CD4-positive, alpha-beta T cell (primary cell): ENCODE measurements at regions not wholly inside any gene's neighbourhood (a gene's known extent, or its start where the extent isn't known, plus 50 kb on each side); places are given as distances from the start of the nearest gene placed in this dataset.
"Not testable (repeated sequence)": the region's sequence is repeated elsewhere in the genome, so short reads cannot be mapped to it uniquely, and the experiment has no call there.

Experiments used
- ATAC-seq: fragments of 200-7000 bp; cut with Tn5 transposase; one replicate; pipeline ENCODE4 v1.10.0; 2022; ENCODE audit warnings: mild to moderate bottlenecking; ENCODE audit not compliant: poor library complexity
- CTCF ChIA-PET: fragments of 350-600 bp; sonication (Branson Sonifier 250); formaldehyde crosslinking; loops from one replicate; lab custom pipeline; 2021; ENCODE audit warnings: antibody characterized with exemption, inconsistent platforms; lab: Charles Lee
- POLR2A ChIA-PET: fragments of 350-600 bp; sonication (Branson Sonifier 250); formaldehyde crosslinking; loops from one replicate; lab custom pipeline; 2021; ENCODE audit warnings: antibody characterized with exemption, inconsistent platforms; lab: Charles Lee
- DNase-seq, 14 experiments: peaks; one replicate each; pipeline ENCODE4 v3.0.0-alpha.2; 2013 to 2020; ENCODE audit warnings: mixed read lengths in 2 of 14
- H3K27ac ChIP-seq, 2 donors: one replicate each; pipeline versions ENCODE4 v1.5.1 to v1.7.0; 2013; ENCODE audit warnings: low read length in 2 of 2, low read depth in 1 of 2, mild to moderate bottlenecking in 1 of 2
- H3K27me3 ChIP-seq, 2 experiments: 1 replicate in 1 of 2; 2 replicates in 1 of 2; pipeline versions ENCODE4 v1.6.1 to v1.7.0; 2013; ENCODE audit warnings: low read length in 2 of 2, control low read depth in 1 of 2, mild to moderate bottlenecking in 1 of 2, moderate library complexity in 1 of 2; ENCODE audit not compliant: insufficient read depth in 2 of 2, control insufficient read depth in 1 of 2
- H3K36me3 ChIP-seq: one replicate; pipeline ENCODE4 v1.6.1; 2013; ENCODE audit warnings: low read length, control low read depth; ENCODE audit not compliant: insufficient read depth
- H3K4me1 ChIP-seq: one replicate; pipeline ENCODE4 v1.6.1; 2013; ENCODE audit warnings: low read length, control low read depth; ENCODE audit not compliant: insufficient read depth
- H3K4me3 ChIP-seq: one replicate; pipeline ENCODE4 v1.5.1; 2013; ENCODE audit warnings: mild to moderate bottlenecking, low read length, moderate library complexity
- H3K9me3 ChIP-seq, 2 experiments: 1 replicate in 1 of 2; 2 replicates in 1 of 2; pipeline versions ENCODE4 v1.6.1 to v1.7.0; 2013; ENCODE audit warnings: low read length in 2 of 2, mild to moderate bottlenecking in 2 of 2, control low read depth in 1 of 2, moderate library complexity in 1 of 2; ENCODE audit not compliant: control insufficient read depth in 1 of 2, insufficient read depth in 1 of 2
- H3K27ac Mint-ChIP-seq: one replicate; pipeline ENCODE4 v1.8.0; 2020; ENCODE audit warnings: mixed read lengths
- H3K27me3 Mint-ChIP-seq: one replicate; pipeline ENCODE4 v1.8.0; 2021; ENCODE audit warnings: mixed read lengths
- H3K36me3 Mint-ChIP-seq: one replicate; pipeline ENCODE4 v1.8.0; 2021; ENCODE audit warnings: low read depth, mixed read lengths
- H3K4me1 Mint-ChIP-seq: one replicate; pipeline ENCODE4 v1.8.0; 2021; ENCODE audit warnings: low read depth, mixed read lengths
- H3K4me3 Mint-ChIP-seq: one replicate; pipeline ENCODE4 v1.8.0; 2020; ENCODE audit warnings: mild to moderate bottlenecking, mixed read lengths
- H3K9me3 Mint-ChIP-seq: one replicate; pipeline ENCODE4 v1.8.0; 2020; ENCODE audit warnings: mixed read lengths
- CTCF ChIP-seq: fragments of 200-600 bp; IDR thresholded peaks from one replicate; pipeline ENCODE4 v1.8.0; 2022; ENCODE audit warnings: antibody characterized with exemption, mild to moderate bottlenecking
- intact Hi-C, 2 experiments: fragments of 100-400 bp; cut with DNase I in 1 of 2; cut with micrococcal nuclease in 1 of 2; formaldehyde crosslinking; loops; one replicate each; pipeline versions ENCODE4 v1.15.1 to v1.9.0; 2023 to 2025; cut with DNase I, micrococcal nuclease

GRCh38 chr16:22711847-22712246 lies 102.1 kb upstream of the HS3ST2 start:
- H3K27ac ChIP-seq, result no peak overlapping the region
- no peak overlapping the region for H3K4me3 Mint-ChIP-seq
- intact Hi-C loops, result no loop called here
- no peak overlapping the region for H3K4me3 ChIP-seq
- CTCF ChIA-PET, result no interaction called here
- H3K36me3 ChIP-seq, result no peaks in the 10 kb centered on the region
- POLR2A ChIA-PET, result no interaction called here
- H3K27ac Mint-ChIP-seq, result no peak overlapping the region
- peaks cover 11% of the 10 kb centered on the region for H3K9me3 Mint-ChIP-seq
- ATAC-seq (no peak), DNase-seq (no peak)
- H3K36me3 Mint-ChIP-seq, result no peaks in the 10 kb centered on the region
- peaks cover 8 to 25% of the 10 kb centered on the region in 2 experiments for H3K9me3 ChIP-seq
- TF ChIP-seq CTCF, result no peak
- no peaks in the 10 kb centered on the region for H3K27me3 ChIP-seq
- no peaks in the 10 kb centered on the region for H3K4me1 ChIP-seq
- peaks cover 24% of the 10 kb centered on the region for H3K27me3 Mint-ChIP-seq
- no peaks in the 10 kb centered on the region for H3K4me1 Mint-ChIP-seq

- Histone ChIP-seq H3K36me3 (no peaks in the 10 kb centered on the region), H3K4me3 (no peak overlapping the region), H3K27me3 (peaks cover 0 to 4% of the 10 kb centered on the region in 2 experiments), H3K9me3 (peaks cover 8 to 25% of the 10 kb centered on the region in 2 experiments), H3K4me1 (no peaks in the 10 kb centered on the region), H3K27ac (no peak overlapping the region)
- H3K4me1 Mint-ChIP-seq, result no peaks in the 10 kb centered on the region
- ChIA-PET POLR2A (no interaction called here), CTCF (no interaction called here)
- TF ChIP-seq CTCF, result no peak
- no peak for DNase-seq
- no peak overlapping the region for H3K27ac Mint-ChIP-seq
- ATAC-seq, result no peak
- no peak overlapping the region for H3K4me3 Mint-ChIP-seq
- H3K27me3 Mint-ChIP-seq, result peaks cover 22% of the 10 kb centered on the region
- intact Hi-C loops, result no loop called here
- H3K9me3 Mint-ChIP-seq, result peaks cover 11% of the 10 kb centered on the region
- no peaks in the 10 kb centered on the region for H3K36me3 Mint-ChIP-seq
Measured at GRCh38 chr16:22712471-22712870, 101.5 kb upstream of the HS3ST2 start.

- CTCF ChIA-PET, result not testable (repeated sequence)
Measured at GRCh38 chr16:22718598-22718997, 95.4 kb upstream of the HS3ST2 start.

GRCh38 chr16:22719945-22720344 lies 94.0 kb upstream of the HS3ST2 start:
- Histone ChIP-seq H3K36me3 (no peaks in the 10 kb centered on the region), H3K27ac (no peak overlapping the region), H3K4me1 (no peaks in the 10 kb centered on the region), H3K27me3 (peaks cover 4 to 6% of the 10 kb centered on the region in 2 experiments), H3K4me3 (no peak overlapping the region), H3K9me3 (peaks cover 0 to 16% of the 10 kb centered on the region in 2 experiments)
- no peaks in the 10 kb centered on the region for H3K36me3 Mint-ChIP-seq
- H3K9me3 Mint-ChIP-seq, result no peaks in the 10 kb centered on the region
- peaks cover 39% of the 10 kb centered on the region for H3K27me3 Mint-ChIP-seq
- H3K4me3 Mint-ChIP-seq, result no peak overlapping the region
- intact Hi-C loops, result no loop called here
- DNase-seq (no peak), ATAC-seq (no peak)
- ChIA-PET POLR2A (no interaction called here), CTCF (no interaction called here)
- TF ChIP-seq CTCF, result no peak
- H3K4me1 Mint-ChIP-seq, result no peaks in the 10 kb centered on the region
- H3K27ac Mint-ChIP-seq, result no peak overlapping the region

More at GRCh38 chr16:22718598-22718997, 95.4 kb upstream of the HS3ST2 start:
- H3K27ac Mint-ChIP-seq, ATAC-seq, H3K27ac ChIP-seq, intact Hi-C loops, POLR2A ChIA-PET, DNase-seq, H3K9me3 Mint-ChIP-seq, H3K4me3 Mint-ChIP-seq, H3K36me3 Mint-ChIP-seq, H3K4me3 ChIP-seq, H3K36me3 ChIP-seq, H3K4me1 Mint-ChIP-seq, H3K4me1 ChIP-seq, H3K27me3 ChIP-seq: not testable (repeated sequence)
- H3K9me3 ChIP-seq, result peaks cover 0 to 16% of the 10 kb centered on the region in 2 experiments
- peaks cover 45% of the 10 kb centered on the region for H3K27me3 Mint-ChIP-seq
